Mesenchymal stem cell (in vitro differentiated cells and primary cell): ENCODE measurements at regions not wholly inside any gene's neighbourhood (a gene's known extent, or its start where the extent isn't known, plus 50 kb on each side); places are given as distances from the start of the nearest gene placed in this dataset.
A peak's percentile ranks its signal among the peaks of the same experiment; 100 is the strongest.

ENCODE experiments used
- DNase-seq: peaks from one replicate; pipeline ENCODE4 v3.0.0-alpha.2; 2013
- H2AFZ ChIP-seq: one replicate; pipeline ENCODE4 v1.6.1; 2013; ENCODE audit warnings: low read depth, mild to moderate bottlenecking, control low read depth, inconsistent platforms, low read length, moderate library complexity
- H2AK5ac ChIP-seq: 2 replicates; pipeline ENCODE4 v1.6.1; 2013; ENCODE audit warnings: low read length, moderate library complexity, mild to moderate bottlenecking, inconsistent platforms; ENCODE audit not compliant: severe bottlenecking
- H2BK120ac ChIP-seq: one replicate; pipeline ENCODE4 v1.6.1; 2013; ENCODE audit warnings: low read depth, mild to moderate bottlenecking, inconsistent platforms, low read length, moderate library complexity
- H2BK12ac ChIP-seq, 2 experiments: one replicate each; pipeline ENCODE4 v1.6.1; 2013; ENCODE audit warnings: inconsistent platforms in 2 of 2, low read length in 2 of 2, mild to moderate bottlenecking in 2 of 2, moderate library complexity in 2 of 2, control low read depth in 1 of 2
- H2BK15ac ChIP-seq: one replicate; pipeline ENCODE4 v1.6.1; 2013; ENCODE audit warnings: mild to moderate bottlenecking, low read depth, inconsistent platforms; ENCODE audit not compliant: poor library complexity, severe bottlenecking
- H2BK5ac ChIP-seq: 2 replicates; pipeline ENCODE4 v1.6.1; 2013; ENCODE audit warnings: low read depth, mild to moderate bottlenecking, low read length, control low read depth, inconsistent platforms; ENCODE audit not compliant: poor library complexity, severe bottlenecking
- H3K14ac ChIP-seq, 2 experiments: one replicate each; pipeline ENCODE4 v1.6.1; 2013; ENCODE audit warnings: inconsistent platforms in 2 of 2, low read length in 2 of 2, control low read depth in 1 of 2, mild to moderate bottlenecking in 1 of 2, moderate library complexity in 1 of 2
- H3K18ac ChIP-seq, 2 experiments: one replicate each; pipeline ENCODE4 v1.6.1; 2013; ENCODE audit warnings: inconsistent platforms in 2 of 2, low read length in 2 of 2, control low read depth in 1 of 2, low read depth in 1 of 2, mild to moderate bottlenecking in 1 of 2
- H3K23ac ChIP-seq, 2 experiments: one replicate each; pipeline ENCODE4 v1.6.1; 2013; ENCODE audit warnings: inconsistent platforms in 2 of 2, low read length in 2 of 2, mild to moderate bottlenecking in 2 of 2, moderate library complexity in 2 of 2, control low read depth in 1 of 2
- H3K27ac ChIP-seq: 2 replicates; pipeline ENCODE4 v1.5.1; 2013; ENCODE audit warnings: mild to moderate bottlenecking, moderate library complexity, low read length, control low read depth, inconsistent platforms; ENCODE audit not compliant: poor library complexity, severe bottlenecking
- H3K27me3 ChIP-seq, 2 experiments: 2 replicates each; pipeline versions ENCODE4 v1.6.1 to v1.7.0; 2013; ENCODE audit warnings: low read length in 2 of 2, mild to moderate bottlenecking in 2 of 2, moderate library complexity in 2 of 2, control low read depth in 1 of 2, inconsistent platforms in 1 of 2; ENCODE audit not compliant: control insufficient read depth in 1 of 2, insufficient read depth in 1 of 2
- H3K36me3 ChIP-seq, 2 experiments: 2 replicates each; pipeline versions ENCODE4 v1.6.1 to v1.7.0; 2013; ENCODE audit warnings: low read length in 2 of 2, control low read depth in 1 of 2, inconsistent platforms in 1 of 2, low read depth in 1 of 2, mild to moderate bottlenecking in 1 of 2; ENCODE audit not compliant: insufficient read depth in 2 of 2, control insufficient read depth in 1 of 2
- H3K4ac ChIP-seq, 2 experiments: one replicate each; pipeline ENCODE4 v1.6.1; 2013; ENCODE audit warnings: inconsistent platforms in 2 of 2, low read length in 2 of 2, mild to moderate bottlenecking in 2 of 2, moderate library complexity in 2 of 2, control low read depth in 1 of 2, low read depth in 1 of 2
- H3K4me1 ChIP-seq: 2 replicates; pipeline ENCODE4 v1.6.1; 2013; ENCODE audit warnings: low read depth, low read length, control low read depth; ENCODE audit not compliant: control insufficient read depth, insufficient read depth
- H3K4me2 ChIP-seq: 2 replicates; pipeline ENCODE4 v1.6.1; 2013; ENCODE audit warnings: low read length, mild to moderate bottlenecking, inconsistent platforms; ENCODE audit not compliant: poor library complexity, severe bottlenecking
- H3K4me3 ChIP-seq, 2 experiments: 2 replicates each; pipeline versions ENCODE4 v1.5.1 to v1.7.0; 2013; ENCODE audit warnings: low read length in 2 of 2, mild to moderate bottlenecking in 2 of 2, control low read depth in 1 of 2, low read depth in 1 of 2; ENCODE audit not compliant: insufficient read depth in 1 of 2
- H3K79me1 ChIP-seq: replicated peaks from 2 replicates; pipeline ENCODE4 v1.6.1; 2013; ENCODE audit warnings: mild to moderate bottlenecking, control low read depth, low read length, inconsistent platforms; ENCODE audit not compliant: poor library complexity, severe bottlenecking
- H3K9ac ChIP-seq: 2 replicates; pipeline ENCODE4 v1.7.0; 2013; ENCODE audit warnings: mild to moderate bottlenecking, low read length, moderate library complexity
- H3K9me3 ChIP-seq: 2 replicates; pipeline ENCODE4 v1.7.0; 2013; ENCODE audit warnings: mild to moderate bottlenecking, low read length; ENCODE audit not compliant: control insufficient read depth
- H4K8ac ChIP-seq: one replicate; pipeline ENCODE4 v1.6.1; 2013; ENCODE audit warnings: inconsistent platforms, mild to moderate bottlenecking, low read length, moderate library complexity
- H4K91ac ChIP-seq: one replicate; pipeline ENCODE4 v1.6.1; 2013; ENCODE audit warnings: mild to moderate bottlenecking, low read length, inconsistent platforms
- WGBS: methylation state at CpG from one replicate; pipeline ENCODE4 v1.1.7; 2013; ENCODE audit warnings: mixed read lengths; 5-methylcytosine and 5-hydroxymethylcytosine counted together

GRCh38 chr2:11045294-11045693, 110.0 kb upstream of the SLC66A3 start:
- no peaks in the 10 kb centered on the region for H3K79me1 ChIP-seq
- no peak overlapping the region for H2BK15ac ChIP-seq
- H3K23ac ChIP-seq: no peak overlapping the region
- H3K4me3 ChIP-seq: no peak overlapping the region
- H3K9me3 ChIP-seq: no peaks in the 10 kb centered on the region
- H2BK120ac ChIP-seq: no peak overlapping the region
- H3K36me3 ChIP-seq: no peaks in the 10 kb centered on the region
- H3K9ac ChIP-seq: no peak overlapping the region
- no peak overlapping the region for H2BK5ac ChIP-seq
- H2AK5ac ChIP-seq: no peak overlapping the region
- no peak overlapping the region for H3K4me2 ChIP-seq
- H3K14ac ChIP-seq: no peak overlapping the region
- no peak for DNase-seq
- no peak overlapping the region for H3K4ac ChIP-seq
- no peak overlapping the region for H4K8ac ChIP-seq
- H2BK12ac ChIP-seq: no peak overlapping the region
- no peak overlapping the region for H2AFZ ChIP-seq
- H3K27ac ChIP-seq: no peak overlapping the region
- 84% methylated on average over 7 of the region's 7 CpGs for WGBS
- H3K4me1 ChIP-seq: no peaks in the 10 kb centered on the region
- no peak overlapping the region for H3K18ac ChIP-seq
- H3K27me3 ChIP-seq: peaks cover 19 to 51% of the 10 kb centered on the region in 2 experiments
- H4K91ac ChIP-seq: no peak overlapping the region

- no peaks in the 10 kb centered on the region for H3K36me3 ChIP-seq
- H3K4me2 ChIP-seq: no peak overlapping the region
- no peaks in the 10 kb centered on the region for H3K9me3 ChIP-seq
- no peak for DNase-seq
- H3K27me3 ChIP-seq: peaks cover 6 to 49% of the 10 kb centered on the region in 2 experiments
- no peak overlapping the region for H2BK5ac ChIP-seq
- H3K14ac ChIP-seq: peak overlapping the region in 1 of 2 experiments; percentile 29
- H2AFZ ChIP-seq: no peak overlapping the region
- no peak overlapping the region for H3K18ac ChIP-seq
- H3K27ac ChIP-seq: no peak overlapping the region
- no peak overlapping the region for H2BK12ac ChIP-seq
- H3K23ac ChIP-seq: no peak overlapping the region
- no peak overlapping the region for H3K9ac ChIP-seq
- H2BK15ac ChIP-seq: no peak overlapping the region
- H4K91ac ChIP-seq: no peak overlapping the region
- no peaks in the 10 kb centered on the region for H3K4me1 ChIP-seq
- H3K79me1 ChIP-seq: no peaks in the 10 kb centered on the region
- no peak overlapping the region for H3K4me3 ChIP-seq
- no peak overlapping the region for H3K4ac ChIP-seq
- H2AK5ac ChIP-seq: no peak overlapping the region
- H4K8ac ChIP-seq: no peak overlapping the region
- 90% methylated on average over 10 of the region's 14 CpGs for WGBS
- no peak overlapping the region for H2BK120ac ChIP-seq
These were observed 106.8 kb upstream of the SLC66A3 start for GRCh38 chr2:11048335-11049008.

GRCh38 chr2:11050565-11050964, 104.7 kb upstream of the SLC66A3 start:
- no peak overlapping the region for H2BK15ac ChIP-seq
- H3K9me3 ChIP-seq: no peaks in the 10 kb centered on the region
- DNase-seq: no peak
- no peaks in the 10 kb centered on the region for H3K4me1 ChIP-seq
- no peak overlapping the region for H3K27ac ChIP-seq
- no peak overlapping the region for H3K9ac ChIP-seq
- no peak overlapping the region for H3K4me2 ChIP-seq
- no peak overlapping the region for H2BK120ac ChIP-seq
- no peak overlapping the region for H2BK5ac ChIP-seq
- H4K8ac ChIP-seq: no peak overlapping the region
- H2AK5ac ChIP-seq: no peak overlapping the region
- no peak overlapping the region for H4K91ac ChIP-seq
- WGBS: no CpG with 5 or more reads among the region's 5 CpGs
- H3K4me3 ChIP-seq: no peak overlapping the region
- H3K18ac ChIP-seq: no peak overlapping the region
- H3K23ac ChIP-seq: no peak overlapping the region
- peaks cover 6 to 54% of the 10 kb centered on the region in 2 experiments for H3K27me3 ChIP-seq
- H3K36me3 ChIP-seq: no peaks in the 10 kb centered on the region
- no peak overlapping the region for H3K4ac ChIP-seq
- H2AFZ ChIP-seq: no peak overlapping the region
- no peak overlapping the region for H3K14ac ChIP-seq
- H3K79me1 ChIP-seq: no peaks in the 10 kb centered on the region
- H2BK12ac ChIP-seq: no peak overlapping the region

GRCh38 chr2:11051280-11051679, 104.0 kb upstream of the SLC66A3 start:
- WGBS: 90% methylated on average over 8 of the region's 9 CpGs
- no peaks in the 10 kb centered on the region for H3K4me1 ChIP-seq
- H3K9ac ChIP-seq: no peak overlapping the region
- H4K8ac ChIP-seq: no peak overlapping the region
- H2BK120ac ChIP-seq: no peak overlapping the region
- no peak overlapping the region for H2BK15ac ChIP-seq
- H2AK5ac ChIP-seq: no peak overlapping the region
- no peak overlapping the region for H3K23ac ChIP-seq
- H3K4me2 ChIP-seq: no peak overlapping the region
- no peaks in the 10 kb centered on the region for H3K79me1 ChIP-seq
- no peak overlapping the region for H2BK5ac ChIP-seq
- H2AFZ ChIP-seq: no peak overlapping the region
- peaks cover 6 to 54% of the 10 kb centered on the region in 2 experiments for H3K27me3 ChIP-seq
- no peaks in the 10 kb centered on the region for H3K36me3 ChIP-seq
- no peak for DNase-seq
- no peak overlapping the region for H3K4ac ChIP-seq
- no peak overlapping the region for H3K14ac ChIP-seq
- H2BK12ac ChIP-seq: no peak overlapping the region
- H3K9me3 ChIP-seq: no peaks in the 10 kb centered on the region
- H3K27ac ChIP-seq: no peak overlapping the region
- H4K91ac ChIP-seq: no peak overlapping the region
- H3K4me3 ChIP-seq: no peak overlapping the region
- H3K18ac ChIP-seq: no peak overlapping the region
